A673 (cell line): ENCODE measurements at regions not wholly inside any gene's neighbourhood (a gene's known extent, or its start where the extent isn't known, plus 50 kb on each side); places are given as distances from the start of the nearest gene placed in this dataset.

Source experiments
- CTCF ChIP-seq: fragments of 300-800, 200-600 bp; sonication (generic); conservative IDR thresholded peaks from 2 replicates; pipeline ENCODE4 v1.5.1; 2017; ENCODE audit warnings: low read depth, mild to moderate bottlenecking, antibody characterized with exemption, low read length, moderate library complexity, mixed read lengths
- EZH2 ChIP-seq: fragments of 200-600 bp; sonication (generic); IDR thresholded peaks from 2 replicates; pipeline ENCODE4 v1.6.1; 2017; ENCODE audit warnings: borderline replicate concordance, low read depth, mild to moderate bottlenecking, mixed read lengths, antibody characterized with exemption, low read length; ENCODE audit not compliant: poor library complexity, severe bottlenecking

- TF ChIP-seq EZH2 = no peak
- TF ChIP-seq CTCF = no peak
Observed at GRCh38 chr2:221051162-221051561, 520.9 kb downstream of the EPHA4 start.
